Lower leg skin (tissue), 3 donors: ENCODE measurements at regions not wholly inside any gene's neighbourhood (a gene's known extent, or its start where the extent isn't known, plus 50 kb on each side); places are given as distances from the start of the nearest gene placed in this dataset.

Experiments used
- CTCF ChIP-seq, 3 donors: fragments of 450-650 bp; IDR thresholded peaks; one replicate each; pipeline ENCODE4 v1.5.1; 2016; ENCODE audit warnings: antibody characterized with exemption in 3 of 3, mild to moderate bottlenecking in 3 of 3, moderate library complexity in 2 of 3
- POLR2A ChIP-seq, 2 donors: fragments of 450-650 bp; IDR thresholded peaks; one replicate each; pipeline ENCODE4 v1.6.1; 2016 to 2017; ENCODE audit warnings: antibody characterized with exemption in 2 of 2, mild to moderate bottlenecking in 1 of 2, moderate library complexity in 1 of 2

- TF ChIP-seq CTCF (IDR thresholded peaks at IDR 0.05) (no peak), POLR2A (IDR thresholded peaks at IDR 0.05) (no peak)
Observed at GRCh38 chr2:239734436-239735005, 290.6 kb downstream of the NDUFA10 start.
